GM12878 (cell line): ENCODE measurements at regions not wholly inside any gene's neighbourhood (a gene's known extent, or its start where the extent isn't known, plus 50 kb on each side); places are given as distances from the start of the nearest gene placed in this dataset.
A peak's percentile ranks its signal among the peaks of the same experiment; 100 is the strongest.

Experiments used
- ATAC-seq: fragments of 200-7000 bp; cut with Tn5 transposase; 3 replicates; pipeline ENCODE4 v1.9.1; 2020; ENCODE audit warnings: mild to moderate bottlenecking, moderate library complexity
- BruUV-seq: library from RNA; stranded (reverse); fragments of 400-500 nt; replicated peaks from 2 replicates; lab custom pipeline; 2021; lab: Mats Ljungman, UMichigan
- CTCF ChIA-PET: fragments of 300-600 bp; sonication (Branson Sonifier 250); formaldehyde crosslinking; extraction: SDS; loops from one replicate; lab custom pipeline; 2021; ENCODE audit warnings: inconsistent platforms; lab: Yijun Ruan, JAX
- POLR2A ChIA-PET: fragments of 350-600 bp; formaldehyde crosslinking; extraction: SDS; loops from one replicate; lab custom pipeline; 2021; ENCODE audit warnings: inconsistent platforms; lab: Charles Lee
- RAD21 ChIA-PET: fragments of 300-600 bp; sonication (Branson Sonifier 250); formaldehyde crosslinking; loops from one replicate; lab custom pipeline; 2023; ENCODE audit warnings: antibody characterized with exemption; ENCODE audit not compliant: unreplicated experiment; lab: Charles Lee
- SMC1A ChIA-PET: fragments of 300-600 bp; sonication (Branson Sonifier 250); formaldehyde crosslinking; loops from one replicate; lab custom pipeline; 2023; ENCODE audit not compliant: unreplicated experiment, uncharacterized antibody; lab: Charles Lee
- DNase-seq: peaks from one replicate; pipeline ENCODE4 v3.0.0-alpha.2; 2011; ENCODE audit warnings: low read depth, low spot score
- FAIRE-seq: peaks from 3 replicates; lab custom pipeline; 2011; peaks lifted over from hg19 to GRCh38; lab: Jason Lieb, UNC
- H2AFZ ChIP-seq: 2 replicates; pipeline ENCODE4 v1.6.0; 2011; ENCODE audit warnings: low read depth, low read length, control low read depth; ENCODE audit not compliant: control insufficient read depth
- H3K27ac ChIP-seq: 2 replicates; pipeline ENCODE4 v1.5.1; 2011; ENCODE audit warnings: control low read depth; ENCODE audit not compliant: control insufficient read depth, insufficient read depth
- H3K27me3 ChIP-seq, 2 experiments: replicated peaks in 1 of 2; 2 replicates each; pipeline versions ENCODE4 v1.6.0 to v1.6.1; 2011; ENCODE audit warnings: low read length in 1 of 2; ENCODE audit not compliant: control insufficient read depth in 2 of 2, insufficient read depth in 2 of 2
- H3K36me3 ChIP-seq, 2 experiments: 2 replicates each; pipeline ENCODE4 v1.5.1; 2011; ENCODE audit warnings: low read length in 1 of 2; ENCODE audit not compliant: control insufficient read depth in 2 of 2, insufficient read depth in 2 of 2
- H3K4me1 ChIP-seq: 2 replicates; pipeline ENCODE4 v1.6.1; 2011; ENCODE audit warnings: mild to moderate bottlenecking, low read length, moderate library complexity, mixed read lengths; ENCODE audit not compliant: control insufficient read depth, insufficient read depth
- H3K4me2 ChIP-seq: 2 replicates; pipeline ENCODE4 v1.6.0; 2011; ENCODE audit warnings: control low read depth; ENCODE audit not compliant: control insufficient read depth, insufficient read depth
- H3K4me3 ChIP-seq: fragments of 200-600 bp; sonication (generic); 2 replicates; pipeline ENCODE4 v1.5.1; 2016
- H3K79me2 ChIP-seq: 2 replicates; pipeline ENCODE4 v1.6.0; 2011; ENCODE audit warnings: low read length; ENCODE audit not compliant: control insufficient read depth, insufficient read depth
- H3K9ac ChIP-seq: 2 replicates; pipeline ENCODE4 v1.8.0; 2011; ENCODE audit warnings: low read length, control low read depth, mixed read lengths; ENCODE audit not compliant: control insufficient read depth, insufficient read depth
- H3K9me3 ChIP-seq: replicated peaks from 3 replicates; pipeline ENCODE4 v1.5.1; 2011; ENCODE audit warnings: mild to moderate bottlenecking, low read length; ENCODE audit not compliant: control insufficient read depth, insufficient read depth
- H4K20me1 ChIP-seq: 2 replicates; pipeline ENCODE4 v1.6.0; 2011; ENCODE audit not compliant: control insufficient read depth, insufficient read depth
- ATF2 ChIP-seq: IDR thresholded peaks from 2 replicates; pipeline ENCODE4 v1.6.1; 2012; ENCODE audit warnings: low read length, inconsistent platforms
- CEBPB ChIP-seq, 2 experiments: fragments of 150-350 bp in 1 of 2; IDR thresholded peaks; 2 replicates each; pipeline ENCODE4 v1.6.1; 2012 to 2014; ENCODE audit warnings: low read depth in 2 of 2, low read length in 2 of 2, borderline replicate concordance in 1 of 2, inconsistent platforms in 1 of 2
- CREM ChIP-seq: IDR thresholded peaks from 2 replicates; pipeline ENCODE4 v1.6.1; 2014; ENCODE audit warnings: antibody characterized with exemption, low read depth
- EZH2 ChIP-seq: IDR thresholded peaks from 2 replicates; pipeline ENCODE4 v1.6.1; 2012; ENCODE audit warnings: low read depth, mild to moderate bottlenecking, control low read depth, inconsistent platforms, low read length, borderline replicate concordance; ENCODE audit not compliant: control insufficient read depth
- FOS ChIP-seq: IDR thresholded peaks from 3 replicates; pipeline ENCODE4 v1.6.1; 2011; ENCODE audit warnings: borderline replicate concordance; ENCODE audit not compliant: insufficient read length; ENCODE audit errors: extremely low read depth
- FOXK2 ChIP-seq: fragments of 450-650 bp; IDR thresholded peaks from 2 replicates; pipeline ENCODE4 v1.6.1; 2017; ENCODE audit warnings: mild to moderate bottlenecking, moderate library complexity
- HDAC6 ChIP-seq: fragments of 200-600 bp; sonication (generic); IDR thresholded peaks from one replicate; pipeline ENCODE4 v1.8.0; 2017; ENCODE audit warnings: antibody characterized with exemption; ENCODE audit not compliant: unreplicated experiment
- MEF2A ChIP-seq: IDR thresholded peaks from 2 replicates; pipeline ENCODE4 v1.6.1; 2011; ENCODE audit warnings: low read depth, mild to moderate bottlenecking, low read length, moderate library complexity; ENCODE audit not compliant: insufficient read depth
- NFIC ChIP-seq: IDR thresholded peaks from 2 replicates; pipeline ENCODE4 v1.6.1; 2012; ENCODE audit warnings: low read depth, mild to moderate bottlenecking, inconsistent platforms, low read length, moderate library complexity
- PAX5 ChIP-seq: IDR thresholded peaks from 2 replicates; pipeline ENCODE4 v1.6.1; 2011; ENCODE audit warnings: low read depth, low read length, borderline replicate concordance
- RB1 ChIP-seq: fragments of 450-650 bp; formaldehyde crosslinking; IDR thresholded peaks from 2 replicates; pipeline ENCODE4 v1.6.1; 2017; ENCODE audit warnings: mild to moderate bottlenecking, borderline replicate concordance
- RUNX3 ChIP-seq: IDR thresholded peaks from 2 replicates; pipeline ENCODE4 v1.6.1; 2012; ENCODE audit warnings: low read length, inconsistent platforms
- SKIL ChIP-seq: fragments of 450-650 bp; IDR thresholded peaks from 2 replicates; pipeline ENCODE4 v1.6.1; 2017; ENCODE audit warnings: mild to moderate bottlenecking, low read depth, inconsistent platforms; ENCODE audit not compliant: poor library complexity, severe bottlenecking
- SP1 ChIP-seq: IDR thresholded peaks from one replicate; pipeline ENCODE4 v1.6.1; 2011; ENCODE audit warnings: low read depth, low read length
- SRF ChIP-seq, 2 experiments: IDR thresholded peaks; 2 replicates each; pipeline ENCODE4 v1.6.1; 2011; ENCODE audit warnings: low read depth in 2 of 2, low read length in 2 of 2, mild to moderate bottlenecking in 1 of 2, moderate library complexity in 1 of 2
- STAT1 ChIP-seq: fragments of 450-650 bp; conservative IDR thresholded peaks from 2 replicates; pipeline ENCODE4 v1.6.1; 2014; ENCODE audit warnings: antibody characterized with exemption, mild to moderate bottlenecking
- TAF1 ChIP-seq: IDR thresholded peaks from 2 replicates; pipeline ENCODE4 v1.6.1; 2011; ENCODE audit warnings: mild to moderate bottlenecking, low read depth, low read length, borderline replicate concordance
- ZBTB33 ChIP-seq: fragments of 450-650 bp; IDR thresholded peaks from 2 replicates; pipeline ENCODE4 v1.6.1; 2017; ENCODE audit warnings: mild to moderate bottlenecking
- ZNF217 ChIP-seq: fragments of 450-650 bp; IDR thresholded peaks from 2 replicates; pipeline ENCODE4 v1.6.1; 2017; ENCODE audit warnings: antibody characterized with exemption, mild to moderate bottlenecking
- WGBS: methylation state at CpG from one replicate; pipeline ENCODE4 v1.1.6; 2016; ENCODE audit warnings: low lambda C conversion rate; ENCODE audit not compliant: insufficient replicate concordance, insufficient coverage; ENCODE audit errors: missing lambda C conversion rate; 5-methylcytosine and 5-hydroxymethylcytosine counted together
- in situ Hi-C: fragments of 300-500 bp; cut with MboI; formaldehyde crosslinking; loops from 9 replicates; pipeline ENCODE4 v1.14.3; 2018; ENCODE audit warnings: mixed read lengths
- intact Hi-C: fragments of 100-400 bp; cut with micrococcal nuclease; formaldehyde crosslinking; loops from one replicate; pipeline ENCODE4 v1.14.2; 2022; ENCODE audit not compliant: unreplicated experiment

- no peak overlapping the region for H2AFZ ChIP-seq
- ATAC-seq (peak; percentile 95), DNase-seq (peak; percentile 71), FAIRE-seq (peak; percentile 85)
- peak overlapping the region; percentile 25; the same call in 1 of the 2 replicates for H3K4me2 ChIP-seq
- BruUV-seq, result no TSS peak
- ChIA-PET POLR2A (no interaction called here), CTCF (no interaction called here), SMC1A (interaction anchor here (1.2 to 1.5 kb wide), 3 partner anchors 10 to 97 kb away, joined by 3 to 4 read pairs (median 3); no protein-coding TSS in a partner anchor), RAD21 (no interaction called here)
- H3K4me3 ChIP-seq, result no peak overlapping the region
- H3K27me3 ChIP-seq, result no peaks in the 10 kb centered on the region
- peak overlapping the region; percentile 56 for H3K27ac ChIP-seq
- H3K9me3 ChIP-seq, result no peaks in the 10 kb centered on the region; the same call in 1 of the 3 replicates
- H3K79me2 ChIP-seq, result no peaks in the 10 kb centered on the region
- no peaks in the 10 kb centered on the region for H4K20me1 ChIP-seq
- H3K36me3 ChIP-seq, result no peaks in the 10 kb centered on the region
- WGBS, result 13% methylated on average over 8 of the region's 8 CpGs
- no peaks in the 10 kb centered on the region for H3K4me1 ChIP-seq
- in situ Hi-C loops (no loop called here), intact Hi-C loops (loop anchor here (2.0 to 5.0 kb wide), 2 partner anchors 96 to 181 kb away; no protein-coding TSS in a partner anchor)
- H3K9ac ChIP-seq, result no peak overlapping the region
- no peak for TF ChIP-seq SRF (IDR thresholded peaks at IDR 0.05; ENCODE audit: low read depth in 2 of 2, low read length in 2 of 2)
- 0 out of 2 replicates have a peak, but pooled peaks have one; percentile 35 for TF ChIP-seq MEF2A
- no peak for TF ChIP-seq SP1
- peak; percentile 67; the same call in 1 of the 2 replicates for TF ChIP-seq NFIC
- TF ChIP-seq RB1, result no peak
- no peak for TF ChIP-seq TAF1
- no peak for TF ChIP-seq STAT1
- peak; percentile 76 for TF ChIP-seq RUNX3
- peak; percentile 40; the same call in 1 of the 2 replicates for TF ChIP-seq PAX5
- TF ChIP-seq SKIL, result no peak
- peak; percentile 48; the same call in 1 of the 2 replicates for TF ChIP-seq ATF2
- no peak for TF ChIP-seq CEBPB (IDR thresholded peaks at IDR 0.05; ENCODE audit: borderline replicate concordance in 1 of 2, low read depth in 2 of 2, low read length in 2 of 2)
- TF ChIP-seq ZNF217, result peak; percentile 66; the same call in 1 of the 2 replicates
- no peak for TF ChIP-seq HDAC6
- TF ChIP-seq FOXK2, result no peak
- TF ChIP-seq EZH2, result no peak
- no peak for TF ChIP-seq FOS
- peak; percentile 60; the same call in 1 of the 2 replicates for TF ChIP-seq ZBTB33
- TF ChIP-seq CREM, result peak; percentile 49; the same call in 1 of the 2 replicates
Observed at GRCh38 chr3:6132684-6133432, 728.1 kb upstream of the GRM7 start.
